ENCODE measurements at regions not wholly inside any gene's neighbourhood (a gene's known extent, or its start where the extent isn't known, plus 50 kb on each side); places are given as distances from the start of the nearest gene placed in this dataset.

DNA sequence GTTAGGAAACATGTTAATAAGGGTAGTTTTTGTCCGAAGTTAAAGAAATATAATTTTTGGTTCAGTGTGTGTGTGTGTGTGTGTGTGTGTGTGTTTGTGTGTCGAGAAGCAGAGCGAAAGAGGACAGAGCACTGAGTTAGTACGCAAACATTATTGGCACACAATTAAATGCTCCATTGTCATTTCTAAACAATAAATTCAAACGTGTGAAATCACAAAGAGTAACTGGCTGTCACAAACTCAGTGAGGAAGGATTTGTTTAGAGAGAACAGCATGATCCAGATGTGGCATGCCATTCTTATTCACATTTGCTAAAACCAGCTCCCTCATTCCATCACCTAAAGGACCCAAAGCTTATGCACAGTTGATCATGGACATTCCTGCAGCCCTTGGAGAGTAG, 970.8 kb downstream of the DTWD2 start:
- DNase-seq: no peak

DNA sequence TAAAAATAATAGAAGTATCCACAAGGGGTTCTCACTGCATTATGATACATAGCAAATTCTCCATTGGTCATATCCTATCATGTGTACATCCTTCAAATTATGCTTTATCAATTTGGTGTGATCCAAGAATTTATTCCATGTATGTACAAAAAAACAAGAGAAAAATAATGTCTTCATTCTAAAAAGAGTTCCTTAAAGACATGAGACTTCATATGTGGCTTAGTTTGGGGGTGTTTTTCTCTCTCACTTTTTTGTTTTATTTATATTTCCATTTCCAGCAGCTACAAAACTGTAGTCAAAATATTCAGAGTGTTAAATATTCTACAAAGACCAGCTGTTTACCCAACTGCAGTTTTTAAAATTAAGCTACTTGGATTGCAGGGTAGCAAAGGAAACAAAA, 972.0 kb downstream of the DTWD2 start:
- no peak for DNase-seq

DNA sequence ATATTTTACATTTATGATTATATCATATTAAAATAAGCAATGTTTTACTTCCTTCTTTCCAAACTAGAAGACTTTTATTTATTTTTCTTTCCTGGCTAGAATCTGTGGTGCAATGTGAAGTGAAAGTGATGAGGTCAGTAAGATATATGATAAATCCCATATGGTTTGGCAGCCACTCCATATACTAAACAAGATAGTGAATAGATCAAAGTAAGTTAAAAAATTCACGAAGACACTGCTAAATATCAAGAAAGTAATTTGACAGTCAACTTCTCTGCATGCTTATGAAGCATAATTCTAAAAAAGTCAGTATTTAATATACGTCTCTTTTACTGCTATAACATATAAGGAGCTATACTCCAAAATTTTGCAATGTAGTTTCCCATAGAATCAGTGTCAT, 972.8 kb downstream of the DTWD2 start:
- no peak for DNase-seq

DNA sequence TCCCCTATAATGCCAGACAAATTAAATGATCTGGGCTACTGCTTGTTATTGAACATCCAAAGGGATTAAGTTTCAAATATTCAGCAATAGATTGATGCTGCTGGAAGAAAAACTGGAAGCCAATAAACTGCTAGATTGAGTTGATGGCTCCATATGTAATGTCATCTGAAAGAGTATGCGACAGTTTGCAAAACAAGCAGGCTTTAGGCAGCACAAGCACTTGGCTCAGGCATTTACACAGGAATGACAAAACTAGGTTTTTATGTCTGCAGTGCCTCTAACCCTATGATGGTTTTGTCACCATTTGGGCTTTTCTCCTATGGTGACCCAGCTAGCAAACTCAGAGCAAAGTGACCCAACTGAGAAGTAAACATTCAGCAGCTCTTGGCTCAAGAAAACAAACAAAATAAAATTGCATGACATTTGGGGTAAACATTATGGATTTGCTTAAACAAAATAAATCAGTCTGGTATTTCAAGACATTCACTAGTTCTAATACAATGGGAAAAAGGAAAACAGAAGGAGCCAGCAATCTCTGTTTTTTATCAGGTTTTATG, 978.5 kb downstream of the DTWD2 start:
- DNase-seq: no peak

DNA sequence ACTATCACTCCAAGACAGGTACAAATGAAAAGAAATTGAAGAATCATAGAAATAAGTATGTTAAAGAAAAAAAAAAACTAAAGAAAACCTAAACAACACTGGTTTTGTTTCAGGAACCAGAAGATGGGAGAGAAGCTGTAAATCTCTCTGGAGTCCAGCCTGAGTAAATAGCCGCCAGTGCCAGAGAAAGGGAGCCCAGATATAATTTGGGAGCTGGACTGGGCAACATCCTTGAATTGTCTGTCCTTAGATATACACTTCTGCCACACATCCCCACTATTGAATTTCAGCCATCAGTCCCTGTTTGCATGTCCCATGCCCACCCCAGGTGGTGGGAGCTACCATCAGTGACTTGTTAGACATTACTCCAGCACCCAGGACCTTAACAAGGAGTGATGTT, 979.6 kb downstream of the DTWD2 start:
- no peak for DNase-seq

DNA sequence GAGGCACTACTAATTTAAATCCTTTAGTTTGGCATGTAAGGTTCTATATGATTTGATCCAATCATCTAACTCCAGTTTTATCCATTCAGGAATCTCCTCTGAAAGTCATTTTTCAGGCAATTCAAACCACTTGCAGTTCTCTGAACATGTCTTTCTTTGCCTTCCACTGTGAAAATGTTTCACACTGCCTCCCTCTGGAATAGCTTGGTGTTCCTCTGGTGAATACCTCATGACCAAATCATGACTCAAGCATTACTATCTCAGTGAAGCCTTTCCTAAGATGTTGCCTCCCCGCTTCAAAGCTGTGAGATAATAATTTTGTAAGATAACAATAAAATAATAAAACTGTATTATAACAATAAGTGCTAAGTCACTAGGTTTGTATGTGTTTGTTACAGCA, 981.1 kb downstream of the DTWD2 start:
- DNase-seq: no peak

DNA sequence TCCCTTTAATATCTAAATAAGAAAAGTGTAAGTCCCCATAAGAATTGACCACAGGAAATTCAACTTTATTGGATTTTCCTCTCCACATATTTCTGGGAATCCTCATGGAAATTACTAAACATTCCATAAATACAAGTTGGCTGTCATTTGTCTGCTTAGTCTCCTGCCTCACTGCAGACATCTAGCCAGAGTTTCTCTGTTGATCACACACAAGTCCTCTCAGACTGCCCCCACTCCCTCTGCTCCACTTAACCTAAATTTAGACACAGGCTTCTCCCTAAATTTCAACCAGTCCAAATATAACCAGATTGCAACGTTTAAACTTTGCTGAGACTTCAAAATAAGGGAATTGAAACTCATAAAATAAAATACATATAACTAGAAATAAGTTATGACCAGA, 982.1 kb downstream of the DTWD2 start:
- DNase-seq: no peak

DNA sequence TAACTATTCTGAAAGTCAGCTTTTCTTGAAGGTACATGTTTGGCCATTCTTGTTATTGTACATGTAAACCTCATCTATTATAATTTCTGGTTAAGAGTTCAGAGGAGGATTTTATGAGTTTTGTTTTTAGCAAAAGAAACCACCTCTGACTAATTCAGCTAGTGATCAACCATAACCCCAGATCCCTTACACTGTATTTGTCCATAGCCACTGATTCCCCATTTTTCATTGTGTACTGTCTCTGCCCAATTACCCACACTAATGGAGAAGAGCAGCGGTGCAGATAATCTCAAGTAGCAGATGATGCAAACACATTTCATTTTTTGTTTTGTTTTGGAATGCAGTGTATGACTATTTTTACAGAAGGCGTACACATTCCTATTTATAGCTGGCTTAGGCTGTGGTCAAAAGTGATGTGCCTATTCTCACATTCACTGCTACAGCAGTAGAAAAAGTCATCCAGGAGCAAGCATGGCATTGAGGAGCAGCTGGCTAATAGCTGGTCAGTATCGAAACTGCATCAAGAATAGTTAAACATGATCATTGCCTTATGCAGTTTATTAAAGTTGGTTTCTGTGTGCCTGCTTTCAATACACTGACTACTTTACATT, 988.3 kb downstream of the DTWD2 start:
- no peak for DNase-seq

DNA sequence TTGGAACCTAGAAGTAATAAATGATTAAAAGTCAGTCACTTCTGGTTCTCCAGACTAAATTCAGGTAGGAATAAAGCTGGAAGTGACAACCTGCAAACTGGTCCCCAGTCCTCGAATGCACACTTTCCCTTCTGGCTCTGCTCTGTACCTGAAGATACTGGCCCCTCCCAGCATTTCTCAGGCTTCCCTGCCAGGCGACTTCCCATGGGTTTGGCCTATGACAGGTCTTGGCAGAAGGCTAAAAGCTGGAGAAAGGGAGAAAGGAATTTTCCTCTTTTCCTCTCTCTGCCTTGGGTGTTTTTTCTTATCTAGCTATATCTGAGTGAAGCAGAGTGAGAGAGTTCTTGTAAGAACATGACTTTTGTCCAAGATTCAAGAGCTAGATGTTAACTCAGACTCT, 1005.7 kb downstream of the DTWD2 start:
- DNase-seq: no peak

DNA sequence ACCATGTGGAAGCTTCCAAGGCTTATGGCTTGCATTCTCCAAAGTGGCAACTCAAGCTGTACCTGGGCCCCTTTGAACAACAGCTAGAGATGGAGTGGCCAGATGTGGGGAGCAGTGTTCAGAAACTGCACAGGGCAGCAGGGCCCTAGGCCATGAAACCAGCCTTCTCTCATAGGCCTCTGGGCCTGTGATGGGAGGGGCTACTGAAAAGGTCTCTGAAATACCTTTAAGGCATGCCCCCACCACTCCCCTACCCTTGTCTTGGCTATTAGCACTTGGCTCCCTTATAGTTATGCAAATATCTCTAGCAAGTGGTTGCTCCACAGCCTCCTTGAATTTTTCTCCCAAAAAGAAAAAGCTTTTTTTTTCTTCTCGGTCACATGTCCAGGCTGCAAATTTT, 1014.6 kb downstream of the DTWD2 start:
- no peak for DNase-seq

DNA sequence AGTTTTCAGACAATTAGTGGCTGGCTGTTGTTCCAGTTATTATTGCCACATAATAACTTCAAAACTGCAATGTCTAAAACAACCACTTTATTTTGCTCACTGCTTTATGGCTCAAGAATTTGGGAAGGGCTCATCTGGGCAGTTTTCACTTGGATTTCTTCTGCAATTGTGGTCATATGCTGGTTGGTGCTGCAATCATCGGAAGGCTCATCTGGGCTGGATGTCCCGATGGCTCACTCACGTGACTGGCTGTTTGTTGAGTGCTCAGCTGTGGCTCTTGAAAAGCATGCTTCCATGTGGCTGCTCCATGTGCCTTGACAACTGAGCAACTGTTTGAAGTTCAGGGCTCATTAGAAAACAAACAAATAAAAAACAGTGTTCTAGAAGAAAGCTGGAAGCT, 1032.5 kb downstream of the DTWD2 start:
- DNase-seq: no peak

DNA sequence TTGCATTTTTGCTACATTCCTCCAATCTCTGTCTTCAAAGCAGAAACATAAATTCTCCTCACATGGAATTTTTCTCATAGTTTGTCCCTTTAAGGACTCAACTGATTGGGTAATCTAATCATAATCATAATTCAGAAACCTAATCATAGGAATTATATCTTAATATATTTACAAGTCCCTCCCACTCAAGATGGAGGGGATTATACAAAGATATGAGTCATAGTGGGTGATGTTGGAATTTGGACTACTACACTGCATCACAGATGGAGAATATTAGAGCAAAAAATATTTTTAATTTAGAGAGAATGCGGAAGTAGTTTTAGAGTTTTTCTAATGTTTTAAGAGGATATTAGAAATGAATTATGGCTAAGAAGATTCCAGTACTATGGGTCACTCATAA, 1034.0 kb downstream of the DTWD2 start:
- no peak for DNase-seq

DNA sequence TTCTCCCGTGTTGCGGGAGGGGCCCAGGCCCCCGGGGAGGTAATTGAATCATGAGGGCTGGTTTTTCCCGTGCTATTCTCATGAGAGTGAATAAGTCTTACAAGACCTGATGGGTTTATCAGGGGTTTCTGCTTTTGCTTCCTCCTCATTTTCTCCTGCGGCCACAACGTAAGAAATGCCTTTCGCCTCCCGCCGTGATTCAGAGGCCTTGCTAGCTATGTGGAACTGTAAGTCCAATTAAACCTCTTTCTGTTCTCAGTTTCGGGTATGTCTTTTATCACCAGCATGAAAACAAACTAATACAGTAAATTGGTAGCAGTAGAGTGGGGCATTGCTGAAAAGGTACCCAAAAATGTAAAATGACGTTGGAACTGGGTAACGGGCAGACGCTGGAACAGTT, 1035.1 kb downstream of the DTWD2 start:
- no peak for DNase-seq

DNA sequence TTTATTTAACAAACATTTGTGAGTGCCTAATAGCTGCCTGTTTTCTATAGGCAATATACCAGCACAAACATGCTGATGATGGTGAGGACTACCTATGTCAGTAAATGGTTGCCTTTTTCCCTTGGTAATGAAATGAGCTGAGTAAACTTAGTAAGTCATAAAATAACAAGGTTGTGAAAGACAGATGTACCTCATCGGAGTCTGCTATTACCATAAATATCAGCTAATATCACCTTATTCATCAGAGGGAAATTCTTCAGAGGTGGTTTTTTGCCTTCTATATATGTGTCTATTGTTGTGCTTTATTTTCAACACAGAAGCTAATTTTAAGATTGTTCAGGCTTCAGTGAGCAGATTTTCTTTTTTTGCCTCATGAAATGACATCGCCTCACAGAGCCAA, 1040.5 kb downstream of the DTWD2 start:
- no peak for DNase-seq

DNA sequence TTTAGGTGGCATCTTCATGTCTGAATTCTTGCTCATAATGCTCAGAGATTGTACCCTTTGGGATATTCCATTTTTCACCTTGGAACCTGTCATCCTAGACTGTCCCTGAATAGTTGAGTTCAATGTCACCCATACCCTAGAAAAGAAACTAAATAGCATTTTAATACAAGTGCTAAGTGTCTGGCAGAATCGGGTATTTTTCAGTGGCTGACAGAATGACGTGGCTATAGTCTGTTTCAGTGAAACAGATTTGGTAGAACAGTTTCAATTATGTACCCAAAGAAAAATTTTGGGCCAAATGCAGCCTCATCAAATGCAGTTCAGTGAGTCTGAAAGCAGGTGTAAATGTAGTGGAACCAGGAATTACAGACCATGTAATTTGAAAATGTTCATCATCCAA, 1041.2 kb downstream of the DTWD2 start:
- no peak for DNase-seq

DNA sequence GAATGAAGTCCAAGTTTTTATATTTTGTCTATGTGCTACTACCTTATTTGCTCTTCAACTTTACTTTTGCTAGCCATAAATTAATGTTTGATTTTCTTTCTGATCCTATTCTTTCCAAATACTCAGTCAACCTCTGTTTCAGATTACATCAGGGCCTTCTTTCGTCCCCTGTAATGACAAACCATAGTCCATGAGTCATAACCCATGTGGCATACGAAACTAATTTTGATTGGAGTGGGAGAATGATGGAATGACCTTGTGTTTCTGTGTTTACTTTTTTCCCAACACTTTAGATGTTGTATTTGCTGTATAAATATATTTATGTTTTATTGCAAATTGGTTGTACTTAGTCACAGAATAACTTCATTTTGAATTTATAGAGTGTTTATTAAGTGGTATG, 1043.1 kb downstream of the DTWD2 start:
- DNase-seq: no peak

DNA sequence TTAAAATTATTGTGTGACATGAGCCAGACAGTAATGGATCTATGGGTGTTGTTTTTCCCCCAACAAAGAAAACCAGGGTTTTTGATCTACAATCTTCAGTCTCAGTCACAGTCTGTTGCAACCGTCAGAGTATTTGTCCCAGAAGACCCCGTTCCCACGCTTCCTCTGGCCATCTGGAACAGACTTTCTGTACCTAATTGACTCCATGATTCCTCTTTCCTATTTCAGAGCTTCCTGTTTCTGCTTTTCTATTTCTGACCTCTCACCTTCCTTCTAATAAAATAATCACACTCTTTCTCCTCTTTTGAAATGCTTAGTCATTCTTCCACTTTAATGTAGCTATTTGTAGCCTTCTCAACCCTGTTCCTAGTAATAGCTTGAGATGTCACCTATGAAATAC, 1044.8 kb downstream of the DTWD2 start:
- no peak for DNase-seq

DNA sequence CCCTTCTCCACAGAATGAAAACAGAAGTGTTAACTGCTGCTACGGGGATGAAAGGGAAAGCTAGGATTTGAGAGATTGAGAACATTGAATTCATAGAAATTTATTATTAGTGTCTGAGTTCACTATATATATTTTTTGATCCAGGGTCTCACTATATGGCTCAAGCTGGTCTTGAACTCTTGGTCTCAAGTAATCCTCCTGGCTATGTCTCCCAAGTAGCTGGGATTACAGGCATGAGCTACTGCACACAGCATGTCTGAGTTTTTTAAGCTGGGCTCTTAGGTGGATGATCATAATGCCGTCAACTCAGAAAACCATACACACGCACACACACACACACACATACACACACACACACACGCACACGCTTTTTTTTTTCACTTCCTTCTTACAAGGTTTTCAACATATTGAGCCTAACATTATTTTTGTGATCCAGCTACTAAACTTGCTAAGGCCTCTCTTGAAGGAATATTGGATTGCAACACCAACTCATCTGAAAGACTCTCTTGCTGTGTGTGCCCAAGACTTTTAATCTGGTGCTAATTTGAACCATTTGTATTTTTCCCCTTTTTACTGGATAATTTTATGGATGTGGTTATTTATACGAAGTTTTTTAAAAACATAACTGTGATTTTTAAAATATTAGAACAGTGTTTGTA, 1045.4 kb downstream of the DTWD2 start:
- no peak for DNase-seq

DNA sequence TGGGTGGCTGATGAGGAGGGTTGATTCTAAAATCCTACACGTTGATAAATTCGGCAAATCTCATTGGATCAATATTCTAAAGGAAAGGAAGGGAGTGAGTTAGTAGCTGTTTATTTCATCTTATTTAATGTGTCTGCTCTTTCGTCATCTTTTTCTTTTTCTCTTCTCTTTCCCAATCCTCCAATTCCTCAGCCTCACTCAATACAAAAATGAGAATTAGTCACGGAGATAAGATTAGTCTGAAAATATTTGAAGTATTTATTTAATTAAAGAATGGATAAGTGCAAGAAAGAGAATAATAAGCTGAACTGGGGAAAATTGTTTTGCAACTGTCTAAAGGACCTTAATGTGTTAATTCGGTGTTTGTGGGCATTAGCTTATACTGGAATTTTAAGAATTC, 1095.1 kb downstream of the DTWD2 start:
- DNase-seq: no peak

DNA sequence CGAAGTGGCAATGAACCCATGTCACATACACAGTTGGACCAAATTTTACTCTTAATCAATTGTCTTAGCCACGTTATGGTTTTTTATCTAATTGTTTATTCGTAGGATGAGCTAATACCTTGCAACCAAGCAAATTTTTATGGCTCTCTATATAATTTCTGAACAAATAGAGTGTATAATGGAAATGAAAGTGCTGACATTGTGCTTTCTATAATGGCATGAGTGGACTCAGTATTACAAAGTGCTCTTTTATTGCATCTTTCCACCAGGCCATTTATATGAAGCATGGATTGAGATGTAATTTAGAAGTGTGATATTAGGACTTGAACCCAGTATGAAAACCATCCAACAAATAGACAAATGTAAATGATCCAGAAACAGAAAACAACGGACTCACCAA, 1096.0 kb downstream of the DTWD2 start:
- DNase-seq: no peak

DNA sequence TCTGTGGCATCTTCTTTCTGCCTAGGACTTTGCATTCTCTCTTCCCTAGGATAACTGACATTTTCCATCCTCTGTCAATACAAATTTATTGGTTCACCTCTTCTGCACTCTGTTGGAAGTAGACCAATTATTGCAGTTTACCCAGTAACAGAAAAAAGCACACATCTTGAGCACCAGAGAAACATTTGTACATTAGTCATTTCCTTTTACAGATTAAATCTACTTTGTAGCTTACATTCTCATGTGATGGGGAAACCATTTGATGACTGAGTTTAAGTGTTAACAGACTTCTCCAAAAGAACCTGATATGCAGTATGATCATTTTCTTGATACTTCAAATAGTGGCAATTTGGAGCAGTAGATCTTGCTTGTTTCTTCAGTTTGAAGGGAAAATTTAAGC, 1098.8 kb downstream of the DTWD2 start:
- no peak for DNase-seq

DNA sequence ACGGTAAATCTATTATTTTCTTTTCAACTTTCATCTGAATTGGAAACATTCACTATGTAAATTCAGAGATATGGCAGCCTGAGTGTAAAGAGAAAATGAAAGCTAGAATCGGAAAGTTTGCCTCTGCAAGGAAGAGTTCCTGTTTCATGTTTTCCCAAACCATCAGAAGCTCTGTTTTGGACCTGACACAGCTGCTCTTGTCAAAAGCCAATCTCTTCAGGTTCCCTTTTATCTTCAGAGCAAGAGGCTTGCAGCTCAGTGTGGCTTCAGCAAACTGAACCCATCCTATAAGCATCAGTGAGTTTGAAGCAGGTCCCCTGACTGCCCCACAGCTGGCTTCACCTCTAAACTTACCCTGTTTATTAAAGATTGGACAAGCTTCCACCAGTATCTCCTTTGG, 1099.7 kb downstream of the DTWD2 start:
- DNase-seq: no peak

DNA sequence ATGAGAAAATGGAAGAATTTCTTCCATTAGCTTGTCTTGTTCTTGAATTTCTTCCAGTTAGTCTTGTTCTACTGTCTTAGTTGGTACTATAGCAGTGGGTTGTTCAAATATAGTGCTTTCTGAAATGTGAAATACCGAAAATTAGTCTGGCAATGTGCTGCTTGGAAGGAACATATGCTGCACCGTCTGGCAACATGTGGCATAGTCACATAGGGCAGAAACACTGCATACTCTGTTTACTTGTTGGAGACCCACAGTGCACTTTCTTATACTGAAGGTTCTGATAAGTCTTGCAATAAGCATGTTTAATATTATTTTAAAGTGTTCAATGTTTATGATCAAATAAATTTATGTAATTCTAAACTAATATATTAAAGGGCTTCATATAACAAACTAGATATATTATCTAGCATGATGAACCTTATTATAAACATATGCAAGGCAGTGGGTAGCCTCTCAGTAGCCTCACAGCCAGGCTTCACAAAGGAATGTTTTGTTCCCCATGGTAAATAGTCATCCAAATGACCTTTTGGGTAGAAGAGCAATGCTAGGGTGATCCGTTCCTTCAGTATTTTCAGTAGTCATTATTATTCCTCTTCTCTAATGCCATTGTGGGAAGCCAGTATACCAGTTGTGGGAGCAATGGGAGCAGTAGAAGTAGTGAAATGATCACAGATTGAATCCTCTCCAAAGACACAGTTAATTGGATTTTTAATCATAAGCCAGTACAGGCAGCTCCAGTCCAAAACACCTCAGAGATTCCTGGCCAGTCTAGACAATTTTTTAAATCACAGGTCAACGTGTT, 1106.7 kb downstream of the DTWD2 start:
- no peak for DNase-seq

DNA sequence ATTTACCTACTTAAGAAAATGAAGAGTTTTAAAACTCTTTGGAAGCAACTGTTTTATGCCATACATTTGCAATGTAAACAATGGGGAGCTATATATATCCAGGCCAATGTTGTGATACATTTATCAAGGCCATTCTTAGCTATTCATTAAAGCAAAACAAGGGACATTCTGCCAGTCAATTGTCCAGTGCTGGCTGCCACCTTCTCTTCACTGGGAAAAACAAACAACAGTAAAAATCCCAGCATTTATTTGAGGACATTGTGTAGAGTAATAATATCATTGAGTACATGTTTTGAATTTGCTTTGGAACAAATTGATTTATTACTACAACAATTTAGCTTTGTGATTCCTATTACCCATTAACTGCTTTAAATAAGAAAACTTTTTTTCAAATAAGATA, 1107.4 kb downstream of the DTWD2 start:
- no peak for DNase-seq

Measured in stimulated activated CD4-positive, alpha-beta T cell treated with anti-CD3 and anti-CD28 coated beads, Interleukin-4, amount 100 ng/mL, for 4 hours (primary cell).